Common myeloid progenitor, CD34-positive (primary cell): ENCODE measurements at regions not wholly inside any gene's neighbourhood (a gene's known extent, or its start where the extent isn't known, plus 50 kb on each side); places are given as distances from the start of the nearest gene placed in this dataset.
"Not testable (repeated sequence)": the region's sequence is repeated elsewhere in the genome, so short reads cannot be mapped to it uniquely, and the experiment has no call there.

Source experiments
- CTCF ChIA-PET: fragments of 350-600 bp; sonication (Branson Sonifier 250); formaldehyde crosslinking; loops from one replicate; lab custom pipeline; 2021; ENCODE audit warnings: antibody characterized with exemption; lab: Charles Lee
- POLR2A ChIA-PET: fragments of 350-600 bp; sonication (Branson Sonifier 250); formaldehyde crosslinking; loops from one replicate; lab custom pipeline; 2021; ENCODE audit warnings: antibody characterized with exemption; lab: Charles Lee
- DNase-seq, 3 donors: peaks; one replicate each; pipeline versions ENCODE4 v3.0.0 to v3.0.0-alpha.2; 2013
- H3K27ac ChIP-seq, 2 experiments: 1 replicate in 1 of 2; 2 replicates in 1 of 2; pipeline ENCODE4 v1.7.0; 2013; ENCODE audit warnings: inconsistent platforms in 2 of 2, low read length in 2 of 2, mild to moderate bottlenecking in 2 of 2, low read depth in 1 of 2, moderate library complexity in 1 of 2; ENCODE audit not compliant: severe bottlenecking in 2 of 2, insufficient read depth in 1 of 2, poor library complexity in 1 of 2
- H3K27me3 ChIP-seq, 5 experiments: replicated peaks in 2 of 5; 1 replicate in 3 of 5; 2 replicates in 2 of 5; pipeline versions ENCODE4 v1.6.1 to v1.7.0; 2013; ENCODE audit warnings: low read length in 4 of 5, mild to moderate bottlenecking in 2 of 5, moderate library complexity in 2 of 5, inconsistent platforms in 1 of 5; ENCODE audit not compliant: insufficient read depth in 5 of 5, control insufficient read depth in 4 of 5
- H3K36me3 ChIP-seq, 4 experiments: 1 replicate in 2 of 4; 2 replicates in 2 of 4; pipeline versions ENCODE4 v1.6.1 to v1.7.0; 2013; ENCODE audit warnings: low read length in 3 of 4, control low read depth in 1 of 4, mild to moderate bottlenecking in 1 of 4; ENCODE audit not compliant: control insufficient read depth in 4 of 4, insufficient read depth in 4 of 4
- H3K4me1 ChIP-seq, 4 experiments: 1 replicate in 3 of 4; 2 replicates in 1 of 4; pipeline versions ENCODE4 v1.6.1 to v1.7.1; 2013; ENCODE audit warnings: low read length in 3 of 4, mild to moderate bottlenecking in 3 of 4, control low read depth in 1 of 4, inconsistent platforms in 1 of 4, moderate library complexity in 1 of 4; ENCODE audit not compliant: control insufficient read depth in 4 of 4, insufficient read depth in 4 of 4; ENCODE audit errors: control extremely low read depth in 1 of 4
- H3K4me3 ChIP-seq, 7 experiments: 1 replicate in 4 of 7; 2 replicates in 3 of 7; pipeline versions ENCODE4 v1.5.1 to v1.7.0; 2013; ENCODE audit warnings: mild to moderate bottlenecking in 7 of 7, low read length in 6 of 7, moderate library complexity in 6 of 7, inconsistent platforms in 2 of 7, low read depth in 2 of 7, control low read depth in 1 of 7; ENCODE audit not compliant: insufficient read depth in 4 of 7, control insufficient read depth in 1 of 7; ENCODE audit errors: extremely low read depth in 1 of 7
- H3K9me3 ChIP-seq, 5 experiments: 1 replicate in 4 of 5; 2 replicates in 1 of 5; pipeline versions ENCODE4 v1.6.1 to v1.7.1; 2013; ENCODE audit warnings: low read length in 4 of 5, mild to moderate bottlenecking in 2 of 5, inconsistent platforms in 1 of 5, low read depth in 1 of 5, moderate library complexity in 1 of 5; ENCODE audit not compliant: control insufficient read depth in 4 of 5, insufficient read depth in 2 of 5; ENCODE audit errors: control extremely low read depth in 1 of 5
- WGBS: methylation state at CpG from one replicate; pipeline ENCODE4 v1.1.5; 2013; ENCODE audit not compliant: insufficient coverage; 5-methylcytosine and 5-hydroxymethylcytosine counted together

DNA sequence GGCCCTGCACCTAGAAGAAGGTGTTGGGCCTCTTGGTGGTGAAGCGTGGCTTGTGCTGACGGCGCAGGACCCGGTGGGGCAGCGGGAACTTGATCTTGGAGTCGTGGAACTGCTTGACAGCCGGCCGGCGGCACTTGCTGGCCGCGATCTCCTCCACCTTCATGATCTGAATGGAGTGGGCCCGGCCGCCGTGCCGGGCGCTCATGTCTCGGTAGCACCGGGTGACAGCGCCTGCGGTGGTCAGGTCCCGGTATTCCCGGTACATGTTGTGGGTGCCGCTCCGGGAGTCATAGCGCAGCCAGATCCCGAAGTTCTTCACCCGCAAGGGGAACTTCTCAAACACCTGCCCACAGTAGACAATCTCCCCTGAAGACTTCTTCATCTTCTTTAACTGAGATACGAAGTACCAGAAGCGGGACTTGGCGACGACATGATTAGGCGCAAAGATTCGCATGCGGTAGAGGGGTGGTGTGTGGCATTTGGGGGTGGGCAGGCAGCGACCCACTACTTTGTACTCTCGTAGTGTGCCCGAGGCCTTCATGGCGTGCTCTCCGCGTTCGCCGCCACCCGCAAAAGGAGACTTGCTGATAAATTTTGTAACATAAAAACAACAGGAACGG, 92.1 kb upstream of the MSH6 start:
- H3K4me3 ChIP-seq, H3K27ac ChIP-seq, H3K4me1 ChIP-seq, H3K27me3 ChIP-seq, DNase-seq, H3K9me3 ChIP-seq, H3K36me3 ChIP-seq, CTCF ChIA-PET, POLR2A ChIA-PET: not testable (repeated sequence)
- WGBS = over 99% methylated on average over 30 of the region's 44 CpGs

DNA sequence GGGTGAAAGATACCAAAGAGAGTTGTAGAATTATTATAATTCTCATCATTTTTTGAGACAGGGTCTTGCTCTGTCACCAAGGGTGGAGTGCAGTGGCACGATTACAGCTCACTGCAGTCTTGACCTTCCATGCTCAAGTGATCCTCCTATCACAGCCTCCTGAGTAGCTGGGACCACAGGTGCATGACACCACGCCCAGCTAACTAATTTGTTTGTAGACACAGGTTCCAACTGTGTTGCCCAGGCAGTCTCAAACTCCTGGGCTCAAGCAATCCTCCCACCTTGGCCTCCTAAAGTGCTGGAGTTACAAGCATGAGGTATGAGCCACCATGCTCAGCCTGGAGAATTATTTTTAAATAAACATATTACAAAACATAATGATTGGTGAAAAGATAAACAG, 92.8 kb upstream of the MSH6 start:
- WGBS = 100% methylated on average over 2 of the region's 2 CpGs
- peaks cover 0 to 4% (median 0%) of the 10 kb centered on the region in 5 experiments for H3K27me3 ChIP-seq
- POLR2A ChIA-PET = no interaction called here

DNA sequence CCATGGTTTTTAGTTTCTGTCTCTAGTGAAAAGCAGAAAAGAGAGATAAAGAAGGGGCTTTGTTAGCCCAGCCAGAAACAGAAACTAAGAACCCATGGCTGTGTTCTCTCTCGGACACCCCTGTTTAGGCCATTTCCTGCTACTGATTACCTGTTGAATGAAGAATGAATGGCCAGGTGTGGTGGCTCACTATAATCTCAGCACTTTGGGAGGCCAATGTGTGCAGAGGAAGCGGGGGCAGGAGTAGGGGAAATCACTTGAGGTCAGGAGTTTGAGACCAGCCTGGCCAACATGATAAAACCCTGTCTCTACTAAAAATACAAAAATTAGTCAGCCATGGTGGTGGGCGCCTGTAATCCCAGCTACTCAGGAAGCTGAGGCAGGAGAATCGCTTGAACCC, 93.8 kb upstream of the MSH6 start:
- CTCF ChIA-PET = interaction anchor here (0.7 kb wide), 1 partner anchor 12 kb away, joined by 4 read pairs; no protein-coding TSS in a partner anchor
- DNase-seq = not testable (repeated sequence)

More for the DNA sequence above, 92.8 kb upstream of the MSH6 start:
- Histone ChIP-seq H3K4me1 (no peaks in the 10 kb centered on the region), H3K36me3 (no peaks in the 10 kb centered on the region), H3K27ac (no peak overlapping the region), H3K9me3 (peaks cover 0 to 6% (median 2%) of the 10 kb centered on the region in 5 experiments), H3K4me3 (no peak overlapping the region)
- no peak for DNase-seq
- CTCF ChIA-PET = no interaction called here

DNA sequence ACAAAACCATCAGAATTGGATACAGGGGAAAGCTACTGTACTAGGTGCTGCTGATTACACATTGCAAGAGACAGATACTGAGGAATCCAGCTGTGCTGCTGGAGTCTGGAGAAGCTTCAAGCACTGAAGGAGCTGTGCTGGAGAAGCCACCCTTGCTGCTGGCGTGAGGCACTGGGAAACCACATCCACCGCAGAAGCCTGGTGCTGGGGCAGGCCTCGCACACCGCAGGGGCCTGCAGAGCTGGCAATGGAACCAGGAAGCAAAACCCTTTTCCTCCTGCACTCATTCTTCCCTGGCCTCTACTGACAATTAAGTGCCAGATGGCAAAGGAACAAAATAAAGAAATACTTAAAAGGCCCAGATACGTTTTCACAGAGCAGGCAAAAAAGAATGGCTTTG, 94.4 kb upstream of the MSH6 start:
- POLR2A ChIA-PET = no interaction called here
- Histone ChIP-seq H3K36me3 (no peaks in the 10 kb centered on the region), H3K9me3 (peaks cover 0 to 6% (median 2%) of the 10 kb centered on the region in 5 experiments), H3K4me3 (no peak overlapping the region), H3K27me3 (peaks cover 0 to 2% (median 0%) of the 10 kb centered on the region in 5 experiments), H3K4me1 (no peaks in the 10 kb centered on the region), H3K27ac (no peak overlapping the region)
- no peak for DNase-seq
- 88% methylated on average over 5 of the region's 5 CpGs for WGBS
- CTCF ChIA-PET = interaction anchor here (0.7 kb wide), 1 partner anchor 13 kb away, joined by 4 read pairs; no protein-coding TSS in a partner anchor

More for the DNA sequence above, 93.8 kb upstream of the MSH6 start:
- WGBS = 86% methylated on average over 1 of the region's 4 CpGs
- H3K27me3 ChIP-seq, H3K9me3 ChIP-seq, H3K27ac ChIP-seq, H3K36me3 ChIP-seq, H3K4me1 ChIP-seq, H3K4me3 ChIP-seq, POLR2A ChIA-PET: not testable (repeated sequence)

DNA sequence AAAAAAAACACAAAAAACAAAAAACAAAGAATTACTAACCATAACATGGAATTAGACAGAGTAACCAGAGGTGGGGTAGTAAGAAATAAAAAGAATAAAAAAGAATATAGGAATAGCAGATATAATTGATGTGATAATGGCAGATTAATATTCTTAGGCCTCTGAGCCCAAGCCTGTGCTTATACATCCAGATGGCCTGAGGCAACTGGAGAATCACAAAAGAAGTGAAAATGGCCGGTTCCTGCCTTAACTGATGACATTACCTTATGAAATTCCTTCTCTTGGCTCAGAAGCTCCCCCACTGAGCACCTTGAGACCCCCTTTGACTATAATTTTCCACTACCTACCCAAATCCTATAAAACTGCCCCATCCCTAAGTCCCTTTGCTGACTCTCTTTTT, 95.1 kb upstream of the MSH6 start:
- Histone ChIP-seq H3K27ac (no peak overlapping the region), H3K36me3 (no peaks in the 10 kb centered on the region), H3K4me1 (no peaks in the 10 kb centered on the region), H3K4me3 (no peak overlapping the region), H3K27me3 (peaks cover 0 to 2% (median 0%) of the 10 kb centered on the region in 5 experiments), H3K9me3 (peaks cover 0 to 6% (median 2%) of the 10 kb centered on the region in 5 experiments)
- POLR2A ChIA-PET = no interaction called here
- no peak for DNase-seq
- WGBS = 86% methylated on average over 1 of the region's 1 CpG
- CTCF ChIA-PET = no interaction called here

DNA sequence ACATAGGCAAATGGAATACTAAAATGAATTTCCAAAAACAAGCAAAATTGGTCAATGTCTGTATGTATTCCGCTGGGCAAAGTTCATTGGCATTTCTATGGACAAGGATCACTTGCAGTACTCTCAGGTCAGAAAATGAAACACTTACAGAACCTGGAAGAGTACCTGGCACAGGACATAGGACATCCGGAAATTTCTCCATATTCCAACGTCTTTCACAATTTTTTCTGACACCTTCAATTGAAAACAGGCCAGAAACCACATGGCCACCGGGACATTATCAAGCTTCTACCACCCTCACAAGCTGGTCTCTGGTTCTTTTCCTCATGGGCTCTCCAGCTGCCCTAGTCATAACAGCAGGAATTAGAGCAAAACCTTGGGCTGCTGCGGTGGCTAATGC, 96.9 kb upstream of the MSH6 start:
- peaks cover 0 to 2% (median 0%) of the 10 kb centered on the region in 5 experiments for H3K27me3 ChIP-seq
- ChIA-PET CTCF (no interaction called here), POLR2A (no interaction called here)
- H3K36me3 ChIP-seq = no peaks in the 10 kb centered on the region
- H3K27ac ChIP-seq = no peak overlapping the region
- H3K4me3 ChIP-seq = no peak overlapping the region
- WGBS = 94% methylated on average over 5 of the region's 5 CpGs
- H3K9me3 ChIP-seq = peaks cover 0 to 6% (median 2%) of the 10 kb centered on the region in 5 experiments
- DNase-seq = no peak
- no peaks in the 10 kb centered on the region for H3K4me1 ChIP-seq

DNA sequence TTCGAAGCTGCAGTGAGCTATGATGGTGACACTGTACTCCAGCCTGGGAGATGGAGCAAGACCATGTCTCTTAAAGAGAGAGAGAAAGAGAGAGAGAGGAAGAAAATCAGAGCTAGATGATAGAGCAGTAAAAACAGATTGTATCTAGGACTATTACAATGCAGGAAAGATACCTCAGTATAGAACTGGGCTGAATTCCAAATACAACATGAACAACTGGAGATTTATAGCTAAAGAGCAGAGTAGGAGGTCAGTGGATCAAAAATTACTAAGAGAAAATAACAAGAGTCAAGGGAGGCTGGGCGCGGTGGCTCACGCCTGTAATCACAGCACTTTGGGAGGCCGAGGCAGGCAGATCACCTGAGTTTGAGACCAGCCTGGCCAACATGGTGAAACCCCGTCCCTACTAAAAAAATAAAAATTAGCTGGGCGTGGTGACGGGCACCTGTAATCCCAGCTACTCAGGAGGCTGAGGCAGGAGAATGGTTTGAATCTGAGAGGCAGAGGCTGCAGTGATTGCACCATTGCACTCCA, 100.7 kb upstream of the MSH6 start:
- no peaks in the 10 kb centered on the region for H3K4me1 ChIP-seq
- no peak overlapping the region for H3K4me3 ChIP-seq
- POLR2A ChIA-PET = no interaction called here
- DNase-seq = no peak
- CTCF ChIA-PET = no interaction called here
- WGBS = 98% methylated on average over 8 of the region's 8 CpGs
- peaks cover 0 to 2% (median 0%) of the 10 kb centered on the region in 5 experiments for H3K27me3 ChIP-seq
- H3K36me3 ChIP-seq = no peaks in the 10 kb centered on the region
- H3K27ac ChIP-seq = no peak overlapping the region
- H3K9me3 ChIP-seq = no peaks in the 10 kb centered on the region
